A673 (cell line): ENCODE measurements at regions not wholly inside any gene's neighbourhood (a gene's known extent, or its start where the extent isn't known, plus 50 kb on each side); places are given as distances from the start of the nearest gene placed in this dataset.

Experiments used
- BruUV-seq: library from RNA; stranded (reverse); fragments of 400-500 nt; replicated peaks from 2 replicates; lab custom pipeline; 2021; lab: Mats Ljungman, UMichigan
- CTCF ChIA-PET: fragments of 300-600 bp; sonication (Branson Sonifier 250); formaldehyde crosslinking; loops from one replicate; lab custom pipeline; 2022; ENCODE audit warnings: antibody characterized with exemption; lab: Charles Lee
- POLR2A ChIA-PET: fragments of 300-600 bp; sonication (Branson Sonifier 250); formaldehyde crosslinking; loops from one replicate; lab custom pipeline; 2022; ENCODE audit warnings: antibody characterized with exemption; ENCODE audit not compliant: low non-redundant PET; lab: Charles Lee
- DNase-seq: peaks from one replicate; pipeline ENCODE4 v3.0.0-alpha.2; 2015; ENCODE audit warnings: low spot score
- H3K27ac ChIP-seq: fragments of 200-600 bp; sonication (generic); 2 replicates; pipeline ENCODE4 v1.5.1; 2016; ENCODE audit warnings: mixed run types, low read depth, mild to moderate bottlenecking, mixed read lengths, antibody characterized with exemption, low read length; ENCODE audit not compliant: poor library complexity, severe bottlenecking
- H3K27me3 ChIP-seq: fragments of 200-600 bp; sonication (generic); replicated peaks from 2 replicates; pipeline ENCODE4 v1.6.1; 2017; ENCODE audit warnings: mixed run types, low read depth, mild to moderate bottlenecking, mixed read lengths, antibody characterized with exemption, low read length; ENCODE audit not compliant: insufficient read depth, poor library complexity
- H3K36me3 ChIP-seq: fragments of 200-600 bp; sonication (generic); 2 replicates; pipeline ENCODE4 v1.6.1; 2016; ENCODE audit warnings: mixed run types, mild to moderate bottlenecking, mixed read lengths, antibody characterized with exemption, low read length; ENCODE audit not compliant: insufficient read depth, poor library complexity, severe bottlenecking
- H3K4me1 ChIP-seq: fragments of 200-600 bp; sonication (generic); 2 replicates; pipeline ENCODE4 v1.6.1; 2017; ENCODE audit warnings: mixed run types, mild to moderate bottlenecking, mixed read lengths, antibody characterized with exemption, low read length; ENCODE audit not compliant: insufficient read depth, poor library complexity, severe bottlenecking
- H3K4me3 ChIP-seq: fragments of 200-600 bp; sonication (generic); 2 replicates; pipeline ENCODE4 v1.5.1; 2016; ENCODE audit warnings: low read depth, mixed run types, mild to moderate bottlenecking, mixed read lengths, low read length; ENCODE audit not compliant: poor library complexity, severe bottlenecking
- H3K9me3 ChIP-seq: fragments of 200-600 bp; sonication (generic); 2 replicates; pipeline ENCODE4 v1.6.1; 2016; ENCODE audit warnings: mixed run types, low read depth, mild to moderate bottlenecking, mixed read lengths, antibody characterized with exemption, low read length; ENCODE audit not compliant: poor library complexity, severe bottlenecking
- EZH2 ChIP-seq: fragments of 200-600 bp; sonication (generic); IDR thresholded peaks from 2 replicates; pipeline ENCODE4 v1.6.1; 2017; ENCODE audit warnings: borderline replicate concordance, low read depth, mild to moderate bottlenecking, mixed read lengths, antibody characterized with exemption, low read length; ENCODE audit not compliant: poor library complexity, severe bottlenecking
- intact Hi-C: fragments of 100-400 bp; cut with micrococcal nuclease; formaldehyde crosslinking; loops from one replicate; pipeline ENCODE4 v1.10.0; 2022; ENCODE audit not compliant: unreplicated experiment
- TF ChIP-seq, protein P1 (sequence below): fragments of 300-800, 200-600 bp; sonication (generic); conservative IDR thresholded peaks from 2 replicates; pipeline ENCODE4 v1.5.1; 2017; ENCODE audit warnings: low read depth, mild to moderate bottlenecking, antibody characterized with exemption, low read length, moderate library complexity, mixed read lengths

DNA sequence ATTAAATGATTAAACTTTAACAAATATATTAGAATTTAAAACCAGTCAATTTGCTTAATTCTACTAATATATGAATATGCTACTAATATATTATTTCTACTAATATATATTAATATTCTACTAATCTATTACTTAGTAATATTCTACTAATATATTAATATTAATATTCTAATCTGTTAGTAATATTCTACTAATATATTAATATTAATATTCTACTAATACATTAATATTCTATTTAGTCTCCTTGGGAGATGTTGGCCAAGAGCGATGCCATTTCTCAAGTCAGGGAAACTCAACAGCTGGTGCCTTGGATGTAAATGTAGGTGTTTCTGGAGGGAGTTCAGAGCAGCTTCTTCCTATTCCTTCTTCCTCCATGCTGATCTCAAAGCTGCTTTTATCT lies 259.2 kb upstream of the TMTC4 start:
- ChIA-PET POLR2A (no interaction called here), CTCF (no interaction called here)
- intact Hi-C loops = no loop called here
- Histone ChIP-seq H3K27ac (no peak overlapping the region), H3K27me3 (no peaks in the 10 kb centered on the region), H3K4me1 (no peaks in the 10 kb centered on the region), H3K4me3 (no peak overlapping the region), H3K36me3 (no peaks in the 10 kb centered on the region), H3K9me3 (no peaks in the 10 kb centered on the region)
- no TSS peak for BruUV-seq
- no peak for DNase-seq
- TF ChIP-seq EZH2 = no peak
- TF ChIP-seq, protein P1, sequence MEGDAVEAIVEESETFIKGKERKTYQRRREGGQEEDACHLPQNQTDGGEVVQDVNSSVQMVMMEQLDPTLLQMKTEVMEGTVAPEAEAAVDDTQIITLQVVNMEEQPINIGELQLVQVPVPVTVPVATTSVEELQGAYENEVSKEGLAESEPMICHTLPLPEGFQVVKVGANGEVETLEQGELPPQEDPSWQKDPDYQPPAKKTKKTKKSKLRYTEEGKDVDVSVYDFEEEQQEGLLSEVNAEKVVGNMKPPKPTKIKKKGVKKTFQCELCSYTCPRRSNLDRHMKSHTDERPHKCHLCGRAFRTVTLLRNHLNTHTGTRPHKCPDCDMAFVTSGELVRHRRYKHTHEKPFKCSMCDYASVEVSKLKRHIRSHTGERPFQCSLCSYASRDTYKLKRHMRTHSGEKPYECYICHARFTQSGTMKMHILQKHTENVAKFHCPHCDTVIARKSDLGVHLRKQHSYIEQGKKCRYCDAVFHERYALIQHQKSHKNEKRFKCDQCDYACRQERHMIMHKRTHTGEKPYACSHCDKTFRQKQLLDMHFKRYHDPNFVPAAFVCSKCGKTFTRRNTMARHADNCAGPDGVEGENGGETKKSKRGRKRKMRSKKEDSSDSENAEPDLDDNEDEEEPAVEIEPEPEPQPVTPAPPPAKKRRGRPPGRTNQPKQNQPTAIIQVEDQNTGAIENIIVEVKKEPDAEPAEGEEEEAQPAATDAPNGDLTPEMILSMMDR = no peak

DNA sequence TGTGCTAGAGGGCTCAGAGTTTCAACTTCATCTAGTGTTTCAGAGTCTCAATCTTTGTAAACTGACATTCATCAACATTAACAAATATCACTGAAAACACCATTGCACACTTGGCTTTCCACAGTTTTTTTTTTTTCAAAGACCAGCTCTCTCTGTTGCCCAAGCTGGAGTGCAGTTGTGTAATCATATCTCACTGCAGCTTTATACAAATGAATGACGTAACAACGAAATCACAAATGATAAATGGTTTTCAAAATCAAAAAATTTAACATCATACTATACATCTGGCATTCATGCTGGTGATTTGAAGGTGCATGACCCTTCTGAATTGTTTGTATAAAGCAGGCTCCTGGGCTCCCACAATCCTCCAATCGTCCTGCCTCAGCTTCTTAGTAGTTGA lies 248.0 kb upstream of the TMTC4 start:
- no peaks in the 10 kb centered on the region for H3K27me3 ChIP-seq
- no peak overlapping the region for H3K4me3 ChIP-seq
- H3K27ac ChIP-seq = no peak overlapping the region
- POLR2A ChIA-PET = no interaction called here
- BruUV-seq = no TSS peak
- CTCF ChIA-PET = no interaction called here
- H3K36me3 ChIP-seq = no peaks in the 10 kb centered on the region
- no peak for DNase-seq
- intact Hi-C loops = no loop called here
- TF ChIP-seq, protein P1 = no peak
- TF ChIP-seq EZH2 = no peak
- no peaks in the 10 kb centered on the region for H3K9me3 ChIP-seq
- H3K4me1 ChIP-seq = no peaks in the 10 kb centered on the region

DNA sequence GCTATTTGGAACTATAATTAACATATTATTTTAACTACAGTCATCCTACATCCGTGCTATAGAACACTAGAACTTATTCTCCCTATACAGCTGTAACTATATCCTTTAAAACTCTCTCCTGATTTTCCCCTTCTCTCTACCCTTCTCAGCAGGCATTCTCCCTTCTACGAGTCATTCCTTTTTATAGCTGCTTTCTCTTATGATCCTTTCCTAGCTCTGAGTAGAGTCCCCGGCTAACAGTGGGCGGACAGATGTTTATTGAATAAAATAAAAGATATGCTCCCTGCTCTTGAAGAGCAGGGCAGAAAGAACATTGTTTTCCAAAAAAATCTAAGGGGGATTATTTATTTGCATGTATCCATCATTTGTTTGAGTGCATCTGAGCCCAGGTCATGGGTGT lies 246.5 kb upstream of the TMTC4 start:
- DNase-seq = no peak
- BruUV-seq = no TSS peak
- Histone ChIP-seq H3K4me1 (no peaks in the 10 kb centered on the region), H3K27me3 (no peaks in the 10 kb centered on the region), H3K9me3 (no peaks in the 10 kb centered on the region), H3K4me3 (no peak overlapping the region), H3K27ac (no peak overlapping the region), H3K36me3 (no peaks in the 10 kb centered on the region)
- CTCF ChIA-PET = no interaction called here
- POLR2A ChIA-PET = no interaction called here
- TF ChIP-seq, protein P1 = no peak
- no peak for TF ChIP-seq EZH2
- intact Hi-C loops = no loop called here
